Progenitor cell of endocrine pancreas (in vitro differentiated cells): ENCODE measurements at regions not wholly inside any gene's neighbourhood (a gene's known extent, or its start where the extent isn't known, plus 50 kb on each side); places are given as distances from the start of the nearest gene placed in this dataset.

Experiments
- DNase-seq: peaks from one replicate; pipeline ENCODE4 v3.0.0; 2021; ENCODE audit warnings: low spot score; ENCODE audit not compliant: unreplicated experiment
- H3K27ac Mint-ChIP-seq: 2 replicates; pipeline ENCODE4 v1.8.0; 2021; ENCODE audit warnings: mild to moderate bottlenecking, moderate library complexity, mixed read lengths
- H3K27me3 Mint-ChIP-seq: 2 replicates; pipeline ENCODE4 v1.8.0; 2021; ENCODE audit warnings: mixed read lengths
- H3K36me3 Mint-ChIP-seq: 2 replicates; pipeline ENCODE4 v1.8.0; 2022; ENCODE audit warnings: mixed read lengths; ENCODE audit not compliant: insufficient read depth
- H3K4me1 Mint-ChIP-seq: 2 replicates; pipeline ENCODE4 v1.8.0; 2021; ENCODE audit warnings: low read depth, mixed read lengths
- H3K4me3 Mint-ChIP-seq: 2 replicates; pipeline ENCODE4 v1.8.0; 2021; ENCODE audit warnings: low read depth, mild to moderate bottlenecking, moderate library complexity, mixed read lengths
- H3K9me3 Mint-ChIP-seq: 2 replicates; pipeline ENCODE4 v1.8.0; 2021; ENCODE audit warnings: low read depth, mixed read lengths
- CTCF ChIP-seq: fragments of 200-600 bp; sonication (generic); IDR thresholded peaks from one replicate; pipeline ENCODE4 v1.5.0; 2021; ENCODE audit warnings: antibody characterized with exemption, mild to moderate bottlenecking; ENCODE audit not compliant: unreplicated experiment

GRCh38 chr1:55448261-55448660 is 233.1 kb upstream of the USP24 start:
- H3K27me3 Mint-ChIP-seq = no peaks in the 10 kb centered on the region
- TF ChIP-seq CTCF = no peak
- peaks cover 2% of the 10 kb centered on the region for H3K9me3 Mint-ChIP-seq
- H3K36me3 Mint-ChIP-seq = no peaks in the 10 kb centered on the region
- H3K27ac Mint-ChIP-seq = no peak overlapping the region
- H3K4me3 Mint-ChIP-seq = no peak overlapping the region
- H3K4me1 Mint-ChIP-seq = no peaks in the 10 kb centered on the region
- DNase-seq = no peak

- TF ChIP-seq CTCF = no peak
Measured at GRCh38 chr1:55447488-55447887, 232.3 kb upstream of the USP24 start.

GRCh38 chr1:55446351-55446750 is 231.2 kb upstream of the USP24 start:
- H3K27ac Mint-ChIP-seq = no peak overlapping the region
- H3K9me3 Mint-ChIP-seq = peaks cover 2% of the 10 kb centered on the region
- TF ChIP-seq CTCF = no peak
- no peaks in the 10 kb centered on the region for H3K27me3 Mint-ChIP-seq
- H3K4me3 Mint-ChIP-seq = no peak overlapping the region
- no peak for DNase-seq
- no peaks in the 10 kb centered on the region for H3K4me1 Mint-ChIP-seq
- H3K36me3 Mint-ChIP-seq = no peaks in the 10 kb centered on the region

More at GRCh38 chr1:55447488-55447887, 232.3 kb upstream of the USP24 start:
- Mint-ChIP-seq H3K9me3 (peaks cover 2% of the 10 kb centered on the region), H3K4me3 (no peak overlapping the region), H3K36me3 (no peaks in the 10 kb centered on the region), H3K4me1 (no peaks in the 10 kb centered on the region), H3K27ac (no peak overlapping the region), H3K27me3 (no peaks in the 10 kb centered on the region)
- DNase-seq = no peak

- no peaks in the 10 kb centered on the region for H3K27me3 Mint-ChIP-seq
- TF ChIP-seq CTCF = no peak
Measured at GRCh38 chr1:55445416-55445815, 230.3 kb upstream of the USP24 start.

GRCh38 chr1:55444667-55445066 is 229.5 kb upstream of the USP24 start:
- no peak overlapping the region for H3K27ac Mint-ChIP-seq
- peaks cover 4% of the 10 kb centered on the region for H3K9me3 Mint-ChIP-seq
- H3K36me3 Mint-ChIP-seq = no peaks in the 10 kb centered on the region
- H3K27me3 Mint-ChIP-seq = no peaks in the 10 kb centered on the region
- no peak overlapping the region for H3K4me3 Mint-ChIP-seq
- no peaks in the 10 kb centered on the region for H3K4me1 Mint-ChIP-seq
- TF ChIP-seq CTCF = no peak
- no peak for DNase-seq

More at GRCh38 chr1:55445416-55445815, 230.3 kb upstream of the USP24 start:
- no peaks in the 10 kb centered on the region for H3K9me3 Mint-ChIP-seq
- no peak overlapping the region for H3K27ac Mint-ChIP-seq
- H3K4me3 Mint-ChIP-seq = no peak overlapping the region
- DNase-seq = no peak
- H3K4me1 Mint-ChIP-seq = no peaks in the 10 kb centered on the region
- no peaks in the 10 kb centered on the region for H3K36me3 Mint-ChIP-seq
